Esophagus squamous epithelium (tissue), 5 donors: ENCODE measurements at regions not wholly inside any gene's neighbourhood (a gene's known extent, or its start where the extent isn't known, plus 50 kb on each side); places are given as distances from the start of the nearest gene placed in this dataset.

Source experiments
- DNase-seq: peaks from one replicate; lab custom pipeline; 2025; lab: John Stamatoyannopoulos, UW
- H3K27ac ChIP-seq, 4 donors: fragments of 200-600 bp; sonication (generic); one replicate each; pipeline ENCODE4 v1.5.1; 2016 to 2019; ENCODE audit warnings: mild to moderate bottlenecking in 1 of 4
- H3K27me3 ChIP-seq, 4 donors: fragments of 200-600 bp; sonication (generic); 1 replicate in 3 of 4; 2 replicates in 1 of 4; pipeline versions ENCODE4 v1.5.1 to v1.6.0; 2017 to 2021; ENCODE audit warnings: antibody characterized with exemption in 1 of 4
- H3K36me3 ChIP-seq, 3 donors: fragments of 200-600 bp; sonication (generic); one replicate each; pipeline ENCODE4 v1.5.1; 2016 to 2019
- H3K4me1 ChIP-seq, 3 donors: fragments of 200-600 bp; sonication (generic); one replicate each; pipeline ENCODE4 v1.5.1; 2017 to 2019
- H3K4me3 ChIP-seq, 4 donors: fragments of 200-600 bp; sonication (generic); 1 replicate in 3 of 4; 2 replicates in 1 of 4; pipeline ENCODE4 v1.5.1; 2016 to 2019; ENCODE audit warnings: mild to moderate bottlenecking in 2 of 4, moderate library complexity in 1 of 4
- H3K9me3 ChIP-seq, 3 donors: fragments of 200-600 bp; sonication (generic); one replicate each; pipeline ENCODE4 v1.5.1; 2016 to 2019
- CTCF ChIP-seq, 6 experiments: fragments of 450-650 bp in 4 of 6; fragments of 200-600 bp in 2 of 6; sonication (generic) in 2 of 6; IDR thresholded peaks; one replicate each; pipeline ENCODE4 v1.5.1; 2016 to 2019; ENCODE audit warnings: antibody characterized with exemption in 6 of 6, mild to moderate bottlenecking in 4 of 6, moderate library complexity in 4 of 6
- POLR2A ChIP-seq, 4 donors: fragments of 450-650 bp; IDR thresholded peaks; one replicate each; pipeline ENCODE4 v1.6.1; 2017; ENCODE audit warnings: antibody characterized with exemption in 4 of 4, mild to moderate bottlenecking in 4 of 4, moderate library complexity in 3 of 4
- WGBS, 2 donors: methylation state at CpG; one replicate each; pipeline ENCODE4 v1.1.5; 2018; 5-methylcytosine and 5-hydroxymethylcytosine counted together
- intact Hi-C: fragments of 100-400 bp; cut with DNase I; formaldehyde crosslinking; loops from one replicate; pipeline ENCODE4 v1.15.0; 2022
- donor health status: DM: yes; HTN: yes; CAD: no.

- intact Hi-C loops, result no loop called here
- H3K27me3 ChIP-seq, result no peaks in the 10 kb centered on the region
Measured at GRCh38 chr3:70899816-70900215, 587.4 kb upstream of the MDFIC2 start.

GRCh38 chr3:70890020-70890394 lies 577.6 kb upstream of the MDFIC2 start:
- H3K27ac ChIP-seq, result peak overlapping the region in 1 of 4 donors; percentile 60
- no peak overlapping the region for H3K4me3 ChIP-seq
- TF ChIP-seq POLR2A (IDR thresholded peaks at IDR 0.05) (no peak), CTCF (IDR thresholded peaks at IDR 0.05) (no peak)
- no peaks in the 10 kb centered on the region for H3K27me3 ChIP-seq
- DNase-seq, result no peak
- H3K9me3 ChIP-seq, result no peaks in the 10 kb centered on the region
- peaks cover 0 to 6% (median 0%) of the 10 kb centered on the region in 3 donors for H3K4me1 ChIP-seq
- intact Hi-C loops, result no loop called here
- WGBS, 2 donors, result 87 to 95% methylated on average over 3 of the region's 3 CpGs
- no peaks in the 10 kb centered on the region for H3K36me3 ChIP-seq

More at GRCh38 chr3:70899816-70900215, 587.4 kb upstream of the MDFIC2 start:
- TF ChIP-seq POLR2A (IDR thresholded peaks at IDR 0.05), result no peak
- TF ChIP-seq CTCF (IDR thresholded peaks at IDR 0.05), result no peak
- no peaks in the 10 kb centered on the region for H3K36me3 ChIP-seq
- no peak overlapping the region for H3K27ac ChIP-seq
- H3K4me1 ChIP-seq, result no peaks in the 10 kb centered on the region
- 65 to 79% methylated on average over 4 of the region's 4 CpGs for WGBS, 2 donors
- H3K9me3 ChIP-seq, result peaks cover 0 to 9% (median 0%) of the 10 kb centered on the region in 3 donors
- H3K4me3 ChIP-seq, result no peak overlapping the region
- DNase-seq, result no peak

DNA sequence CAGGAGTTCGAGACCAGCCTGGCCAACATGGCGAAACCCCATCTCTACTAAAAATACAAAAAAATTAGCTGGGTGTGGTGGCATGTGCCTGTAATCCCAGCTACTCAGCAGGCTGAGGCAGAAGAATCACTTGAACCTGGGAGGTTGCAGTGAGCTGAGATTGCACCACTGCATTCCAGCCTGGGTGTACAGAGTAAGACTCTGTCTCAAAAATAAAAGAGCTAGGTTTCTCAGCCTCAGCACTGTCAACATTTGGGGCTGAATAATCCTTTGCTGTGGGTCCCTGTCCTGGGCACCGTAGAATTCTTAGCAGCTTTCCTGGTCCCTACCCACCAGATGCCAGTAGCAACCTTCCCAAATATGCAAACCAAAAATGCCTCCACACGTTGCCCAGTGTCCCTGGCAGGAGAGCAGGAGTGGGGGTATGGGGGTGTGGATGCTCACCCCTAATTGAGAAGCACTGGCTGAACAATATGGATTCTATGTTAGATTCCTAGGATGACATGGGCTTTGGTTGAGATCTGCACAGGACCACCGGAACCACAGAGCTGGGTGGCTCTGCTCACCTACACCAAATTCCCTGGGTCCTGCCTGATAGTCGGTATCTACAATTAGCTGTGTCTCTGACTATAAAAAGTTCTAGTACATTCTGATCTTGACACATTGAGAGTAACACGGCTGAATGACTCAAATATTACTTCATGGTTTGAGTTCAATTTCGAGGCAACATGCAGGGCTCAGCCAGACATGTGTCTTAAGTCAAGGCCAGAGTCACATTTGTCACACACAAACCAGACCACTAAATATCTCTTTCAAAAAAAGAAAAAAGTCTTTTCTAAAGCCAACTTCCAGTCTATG lies 577.0 kb upstream of the MDFIC2 start:
- intact Hi-C loops, result no loop called here
- no peak for DNase-seq
- 48 to 66% methylated on average over 5 to 8 of the region's 8 CpGs for WGBS, 2 donors
- Histone ChIP-seq H3K4me1 (peaks cover 0 to 6% (median 0%) of the 10 kb centered on the region in 3 donors), H3K9me3 (no peaks in the 10 kb centered on the region), H3K27me3 (no peaks in the 10 kb centered on the region), H3K27ac (peak overlapping the region in 2 of 4 donors; percentile 10 to 60), H3K4me3 (no peak overlapping the region), H3K36me3 (no peaks in the 10 kb centered on the region)
- no peak for TF ChIP-seq CTCF (IDR thresholded peaks at IDR 0.05)
- TF ChIP-seq POLR2A (IDR thresholded peaks at IDR 0.05), result no peak

DNA sequence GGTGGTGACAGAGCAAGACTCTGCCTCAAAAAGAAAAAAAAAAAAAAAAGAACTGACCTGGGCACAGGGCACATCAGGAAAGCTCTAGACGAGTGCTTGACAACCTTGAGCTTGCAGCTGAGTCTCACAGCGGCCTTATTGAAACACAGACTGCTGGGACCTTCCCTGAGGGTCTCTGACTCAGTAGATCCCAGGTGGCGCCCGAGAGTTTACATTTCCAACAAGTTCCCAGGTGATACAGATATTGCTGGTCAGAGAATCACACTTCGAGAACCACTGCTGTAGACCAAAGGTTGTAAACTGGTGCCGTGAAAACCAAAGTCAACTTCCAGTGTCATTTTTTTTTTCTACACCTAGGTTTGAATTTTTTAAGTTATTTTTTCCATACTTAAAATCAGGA lies 573.2 kb upstream of the MDFIC2 start:
- intact Hi-C loops, result no loop called here
- H3K36me3 ChIP-seq, result no peaks in the 10 kb centered on the region
- H3K4me1 ChIP-seq, result peaks cover 0 to 6% (median 0%) of the 10 kb centered on the region in 3 donors
- H3K27ac ChIP-seq, result no peak overlapping the region
- no peaks in the 10 kb centered on the region for H3K9me3 ChIP-seq
- 79 to 92% methylated on average over 6 of the region's 6 CpGs for WGBS, 2 donors
- DNase-seq, result no peak
- no peaks in the 10 kb centered on the region for H3K27me3 ChIP-seq
- no peak overlapping the region for H3K4me3 ChIP-seq
- no peak for TF ChIP-seq POLR2A (IDR thresholded peaks at IDR 0.05)

- no peaks in the 10 kb centered on the region for H3K4me1 ChIP-seq
- intact Hi-C loops, result no loop called here
- no peak for TF ChIP-seq CTCF (IDR thresholded peaks at IDR 0.05)
- TF ChIP-seq POLR2A (IDR thresholded peaks at IDR 0.05), result no peak
- no peak overlapping the region for H3K27ac ChIP-seq
- H3K4me3 ChIP-seq, result no peak overlapping the region
- DNase-seq, result no peak
- no peaks in the 10 kb centered on the region for H3K27me3 ChIP-seq
- no peaks in the 10 kb centered on the region for H3K36me3 ChIP-seq
- WGBS, 2 donors, result 54 to 64% methylated on average over 5 of the region's 5 CpGs
- no peaks in the 10 kb centered on the region for H3K9me3 ChIP-seq
Measured at GRCh38 chr3:70882104-70882503, 569.7 kb upstream of the MDFIC2 start.
